Gastrocnemius medialis (tissue), 4 donors: ENCODE measurements at regions not wholly inside any gene's neighbourhood (a gene's known extent, or its start where the extent isn't known, plus 50 kb on each side); places are given as distances from the start of the nearest gene placed in this dataset.
"Not testable (repeated sequence)": the region's sequence is repeated elsewhere in the genome, so short reads cannot be mapped to it uniquely, and the experiment has no call there.

Experiments used
- ATAC-seq, 2 donors: fragments of 150-250 bp; one replicate each; pipeline ENCODE4 v1.9.1; 2016
- DNase-seq, 2 donors: peaks; one replicate each; pipeline ENCODE4 v3.0.0-alpha.2; 2019
- H3K27ac ChIP-seq, 4 donors: fragments of 200-600 bp; sonication (generic); 1 replicate in 1 of 4; 2 replicates in 3 of 4; pipeline ENCODE4 v1.5.1; 2016 to 2018; ENCODE audit warnings: mild to moderate bottlenecking in 2 of 4, moderate library complexity in 1 of 4
- H3K27me3 ChIP-seq, 3 donors: fragments of 200-600 bp; sonication (generic) in 2 of 3; 1 replicate in 1 of 3; 2 replicates in 2 of 3; pipeline versions ENCODE4 v1.5.1 to v1.6.0; 2016 to 2019; ENCODE audit warnings: mild to moderate bottlenecking in 1 of 3, moderate library complexity in 1 of 3
- H3K36me3 ChIP-seq, 2 donors: fragments of 200-600 bp; sonication (generic) in 1 of 2; one replicate each; pipeline ENCODE4 v1.5.1; 2017 to 2018
- H3K4me1 ChIP-seq, 2 donors: fragments of 200-600 bp; sonication (generic) in 1 of 2; one replicate each; pipeline ENCODE4 v1.5.1; 2016 to 2017; ENCODE audit warnings: mild to moderate bottlenecking in 2 of 2
- H3K4me3 ChIP-seq, 4 donors: fragments of 200-600 bp; sonication (generic) in 3 of 4; 1 replicate in 1 of 4; 2 replicates in 3 of 4; pipeline ENCODE4 v1.5.1; 2016 to 2019; ENCODE audit warnings: mild to moderate bottlenecking in 2 of 4
- H3K9me3 ChIP-seq, 3 donors: fragments of 200-600 bp; sonication (generic) in 2 of 3; 1 replicate in 1 of 3; 2 replicates in 2 of 3; pipeline ENCODE4 v1.5.1; 2016 to 2019
- CTCF ChIP-seq, 5 experiments: fragments of 450-650 bp in 3 of 5; fragments of 200-600 bp in 2 of 5; sonication (generic) in 2 of 5; IDR thresholded peaks in 4 of 5; conservative IDR thresholded peaks in 1 of 5; 1 replicate in 4 of 5; 2 replicates in 1 of 5; pipeline ENCODE4 v1.5.1; 2016 to 2019; ENCODE audit warnings: antibody characterized with exemption in 5 of 5, mild to moderate bottlenecking in 3 of 5, moderate library complexity in 3 of 5
- POLR2A ChIP-seq, 2 donors: fragments of 450-650 bp; IDR thresholded peaks; one replicate each; pipeline ENCODE4 v1.6.1; 2017; ENCODE audit warnings: antibody characterized with exemption in 2 of 2, mild to moderate bottlenecking in 2 of 2, moderate library complexity in 2 of 2
- in situ Hi-C, 4 donors: fragments of 200-750 bp; cut with MboI; loops; one replicate each; pipeline versions ENCODE4 v1.15.0 to v1.8.0; 2017; ENCODE audit warnings: low sequenced_read_pairs in 4 of 4
- intact Hi-C: fragments of 100-400 bp; cut with DNase I; formaldehyde crosslinking; loops from one replicate; pipeline ENCODE4 v1.15.1; 2023; ENCODE audit warnings: low total_unique reads

DNA sequence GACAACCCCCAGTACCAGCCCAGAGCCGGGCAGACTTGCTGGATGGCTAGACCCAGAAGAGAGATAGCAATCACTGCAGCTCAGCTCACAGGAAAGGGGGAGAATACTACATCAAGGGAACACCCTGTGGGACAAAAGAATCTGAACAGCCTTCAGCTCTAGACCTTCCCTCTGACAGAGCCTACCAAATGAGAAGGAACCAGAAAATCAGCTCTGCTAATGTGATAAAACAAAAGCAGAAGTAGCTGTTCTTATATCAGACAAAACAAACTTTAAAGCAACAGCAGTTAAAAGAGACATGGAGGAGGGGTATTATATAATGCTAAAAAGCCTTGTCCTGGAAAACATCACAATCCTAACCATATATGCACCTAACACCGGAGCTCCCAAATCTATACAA, 283.3 kb downstream of the KLF13 start:
- ATAC-seq, result no peak
- no peak overlapping the region for H3K27ac ChIP-seq
- no peaks in the 10 kb centered on the region for H3K36me3 ChIP-seq
- H3K9me3 ChIP-seq, result peaks cover 0 to 8% (median 0%) of the 10 kb centered on the region in 3 donors
- in situ Hi-C loops (no loop called here), intact Hi-C loops (no loop called here)
- no peak for DNase-seq
- no peaks in the 10 kb centered on the region for H3K4me1 ChIP-seq
- H3K27me3 ChIP-seq, result no peaks in the 10 kb centered on the region
- no peak overlapping the region for H3K4me3 ChIP-seq
- TF ChIP-seq POLR2A (IDR thresholded peaks at IDR 0.05) (no peak), CTCF (IDR thresholded peaks at IDR 0.05 in 4 of 5, conservative IDR thresholded peaks at IDR 0.05 in 1 of 5) (no peak)

DNA sequence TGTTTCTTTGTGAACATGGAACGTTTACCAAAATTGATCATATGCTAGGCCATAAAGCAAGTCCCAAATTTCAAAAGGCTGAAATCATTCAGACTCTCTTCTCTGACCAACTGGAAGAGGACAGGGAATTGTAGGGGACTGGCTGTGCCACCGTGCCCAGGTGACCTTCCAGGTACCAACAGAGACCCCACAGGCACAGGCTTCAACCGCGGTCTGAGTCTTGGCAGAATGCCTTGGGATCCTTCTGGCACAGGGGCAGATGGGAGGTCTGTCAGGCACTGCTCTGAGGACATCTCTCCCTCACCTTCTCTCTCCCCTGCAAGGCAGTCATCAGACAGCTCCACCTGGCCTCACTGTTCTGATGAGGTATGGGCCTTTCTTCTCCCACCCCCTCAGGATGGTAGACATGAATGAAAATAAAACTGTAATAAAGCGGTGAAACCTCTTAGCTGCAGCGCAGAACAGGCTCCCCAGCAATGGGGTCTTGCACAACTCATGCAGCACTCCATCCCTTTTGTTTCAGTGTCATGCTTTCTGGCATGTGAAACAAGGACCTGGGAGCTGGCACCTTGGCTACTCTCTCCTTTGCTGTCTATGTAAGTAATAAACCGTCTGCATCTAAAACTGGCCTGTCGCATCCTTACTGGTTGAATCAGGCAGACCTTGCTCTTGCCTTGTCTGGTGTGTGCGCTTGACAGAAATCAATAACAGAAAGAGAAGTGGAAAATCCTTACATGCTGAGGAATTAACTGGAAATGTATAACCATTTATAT, 289.2 kb downstream of the KLF13 start:
- Histone ChIP-seq H3K36me3 (no peaks in the 10 kb centered on the region), H3K4me3 (no peak overlapping the region), H3K27me3 (no peaks in the 10 kb centered on the region), H3K4me1 (no peaks in the 10 kb centered on the region), H3K27ac (no peak overlapping the region), H3K9me3 (peaks cover 0 to 8% (median 0%) of the 10 kb centered on the region in 3 donors)
- ATAC-seq (no peak), DNase-seq (no peak)
- TF ChIP-seq POLR2A (IDR thresholded peaks at IDR 0.05) (no peak), CTCF (IDR thresholded peaks at IDR 0.05 in 4 of 5, conservative IDR thresholded peaks at IDR 0.05 in 1 of 5) (no peak)
- intact Hi-C loops, result no loop called here
- in situ Hi-C loops, result no loop called here

DNA sequence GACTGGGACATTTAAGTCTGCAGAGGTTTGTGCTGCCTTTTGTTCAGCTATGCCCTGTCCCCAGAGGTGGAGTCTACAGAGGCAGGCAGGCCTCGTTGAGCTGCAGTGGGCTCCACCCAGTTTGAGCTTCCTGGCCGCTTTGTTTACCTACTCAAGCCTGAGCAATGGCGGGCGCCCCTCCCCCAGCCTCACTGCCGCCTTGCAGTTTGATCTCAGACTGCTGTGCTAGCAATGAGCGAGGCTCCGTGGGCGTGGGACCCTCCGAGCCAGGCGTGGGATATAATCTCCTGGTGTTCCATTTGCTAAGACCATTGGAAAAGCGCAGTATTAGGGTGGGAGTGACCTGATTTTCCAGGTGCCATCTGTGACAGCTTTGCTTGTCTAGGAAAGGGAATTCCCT, 296.7 kb downstream of the KLF13 start:
- DNase-seq, H3K9me3 ChIP-seq, in situ Hi-C loops, H3K27me3 ChIP-seq, ATAC-seq, H3K36me3 ChIP-seq, intact Hi-C loops, H3K4me1 ChIP-seq, H3K4me3 ChIP-seq, H3K27ac ChIP-seq: not testable (repeated sequence)

DNA sequence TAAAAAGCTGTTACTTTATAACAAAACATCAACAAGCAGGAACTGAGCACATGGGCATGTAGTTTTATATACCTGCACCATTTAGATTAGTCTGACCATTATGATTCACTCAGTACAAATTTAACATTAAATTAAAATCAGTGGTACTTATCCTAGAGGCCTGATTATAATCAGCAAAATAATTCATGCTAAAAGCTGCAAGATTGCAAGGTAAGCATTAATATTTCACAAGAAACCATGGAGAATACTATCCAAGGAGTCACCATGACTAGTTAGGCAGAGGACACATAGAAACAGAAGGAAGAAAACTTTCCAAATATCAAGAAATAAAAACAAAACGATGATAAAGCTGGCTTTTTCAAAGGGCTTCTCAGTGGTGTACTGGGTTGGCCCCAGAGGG, 297.5 kb downstream of the KLF13 start:
- H3K4me3 ChIP-seq, H3K27me3 ChIP-seq, intact Hi-C loops, in situ Hi-C loops, H3K27ac ChIP-seq, H3K9me3 ChIP-seq, DNase-seq, ATAC-seq, H3K36me3 ChIP-seq, H3K4me1 ChIP-seq: not testable (repeated sequence)

DNA sequence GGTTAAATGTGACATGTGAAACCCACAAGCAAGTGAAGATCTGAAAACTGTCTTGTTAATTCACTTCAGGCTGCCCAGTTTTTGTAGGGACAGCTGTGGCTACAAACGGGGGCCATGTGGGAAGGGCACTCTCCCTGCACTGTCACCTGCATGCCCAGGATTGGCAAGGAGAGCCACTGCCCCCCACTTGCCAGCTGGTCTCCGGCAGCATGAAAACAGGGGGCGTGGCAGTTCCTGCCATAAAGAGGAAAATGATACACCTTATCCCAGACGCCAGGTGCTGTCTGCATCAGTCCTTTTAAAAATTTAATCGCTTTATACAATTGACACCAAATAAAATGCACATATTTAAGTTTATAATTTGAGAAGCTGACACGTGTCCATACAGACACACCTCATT, 309.1 kb downstream of the KLF13 start:
- ATAC-seq, H3K4me1 ChIP-seq, DNase-seq, intact Hi-C loops, H3K4me3 ChIP-seq, H3K27me3 ChIP-seq, H3K9me3 ChIP-seq, H3K36me3 ChIP-seq, H3K27ac ChIP-seq, in situ Hi-C loops: not testable (repeated sequence)

DNA sequence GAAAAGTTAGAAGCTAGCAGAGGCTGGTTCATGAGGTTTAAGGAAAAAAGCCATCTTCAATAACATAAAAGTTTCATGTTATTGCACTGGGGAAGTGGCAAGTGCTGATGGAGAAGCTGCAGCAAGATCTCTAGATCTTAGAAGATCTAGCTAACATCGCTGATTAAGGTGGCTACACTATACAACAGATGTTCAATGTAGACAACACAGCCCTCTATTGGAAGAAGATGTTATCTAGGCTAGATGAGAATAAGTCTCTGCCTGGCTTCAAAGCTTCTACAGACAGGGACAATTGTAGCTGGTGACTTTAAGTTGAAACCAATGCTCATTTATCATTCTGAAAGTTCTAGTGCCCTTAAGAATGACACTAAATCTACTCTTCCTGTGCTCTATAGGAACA, 310.3 kb downstream of the KLF13 start:
- in situ Hi-C loops, ATAC-seq, intact Hi-C loops: not testable (repeated sequence)

GRCh38 chr15:31643955-31644354, 317.3 kb downstream of the KLF13 start:
- H3K9me3 ChIP-seq, in situ Hi-C loops, H3K36me3 ChIP-seq, H3K27ac ChIP-seq, intact Hi-C loops, H3K4me1 ChIP-seq, H3K4me3 ChIP-seq, H3K27me3 ChIP-seq, ATAC-seq, DNase-seq: not testable (repeated sequence)

More for the DNA sequence above, 310.3 kb downstream of the KLF13 start:
- DNase-seq, H3K4me3 ChIP-seq, H3K9me3 ChIP-seq, H3K4me1 ChIP-seq, H3K36me3 ChIP-seq, H3K27ac ChIP-seq, H3K27me3 ChIP-seq: not testable (repeated sequence)

DNA sequence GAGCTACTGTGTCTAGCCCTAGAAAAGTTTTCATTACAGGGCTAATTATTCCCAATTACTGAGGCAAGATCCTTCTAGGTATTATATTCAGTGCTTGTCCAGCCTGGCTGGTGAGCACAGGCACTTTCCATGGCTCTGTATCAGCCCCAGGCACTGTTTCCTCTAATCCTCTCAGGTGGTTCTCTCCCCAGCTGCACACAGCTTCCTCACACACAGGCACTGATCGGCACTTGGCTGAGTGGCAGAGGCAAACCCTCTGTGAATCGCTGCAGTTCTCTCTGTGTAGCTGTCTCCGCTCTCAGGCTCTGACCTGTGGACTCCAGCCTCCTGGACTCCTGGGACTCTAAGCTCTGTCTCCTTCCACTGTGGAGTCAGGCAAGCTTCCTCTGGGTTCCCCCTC, 318.1 kb downstream of the KLF13 start:
- H3K36me3 ChIP-seq, H3K4me3 ChIP-seq, H3K27ac ChIP-seq, H3K27me3 ChIP-seq, H3K4me1 ChIP-seq, DNase-seq, ATAC-seq, in situ Hi-C loops, H3K9me3 ChIP-seq, intact Hi-C loops: not testable (repeated sequence)

- ATAC-seq, H3K36me3 ChIP-seq, in situ Hi-C loops, DNase-seq, H3K9me3 ChIP-seq, intact Hi-C loops, H3K27ac ChIP-seq, H3K27me3 ChIP-seq, H3K4me1 ChIP-seq, H3K4me3 ChIP-seq: not testable (repeated sequence)
These were observed 320.7 kb downstream of the KLF13 start for GRCh38 chr15:31647337-31647826.

DNA sequence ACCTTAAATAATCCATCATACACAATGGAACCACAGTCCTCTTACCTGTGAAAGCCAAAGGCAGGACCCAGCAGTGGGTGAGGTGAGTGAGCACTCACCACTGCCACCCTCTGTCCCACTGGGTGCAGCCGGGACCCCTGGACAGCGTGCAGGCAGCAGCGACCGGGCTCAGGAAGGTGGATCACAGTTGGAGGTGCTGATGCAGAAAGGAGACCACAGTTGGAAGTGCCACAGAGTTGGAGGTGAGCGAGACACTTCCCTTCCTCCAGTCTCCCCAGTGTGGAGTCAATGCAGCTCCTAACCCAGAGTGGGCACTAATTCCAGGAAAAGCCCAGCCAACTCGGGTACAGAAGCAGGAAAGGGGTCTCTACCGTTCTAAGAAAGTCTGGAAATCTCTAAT, 323.0 kb downstream of the KLF13 start:
- not testable (repeated sequence) for ATAC-seq, H3K9me3 ChIP-seq, H3K4me3 ChIP-seq, H3K4me1 ChIP-seq, H3K27ac ChIP-seq, DNase-seq, H3K27me3 ChIP-seq, H3K36me3 ChIP-seq
- in situ Hi-C loops (loop anchor here in 1 of 4 donors (10.0 kb wide), 1 partner anchor 215 kb away; no protein-coding TSS in a partner anchor), intact Hi-C loops (loop anchor here (10.0 kb wide), 1 partner anchor 215 kb away; no protein-coding TSS in a partner anchor)
